GM04504 (cell line): ENCODE measurements at regions not wholly inside any gene's neighbourhood (a gene's known extent, or its start where the extent isn't known, plus 50 kb on each side); places are given as distances from the start of the nearest gene placed in this dataset.

Experiments
- DNase-seq: peaks from one replicate; pipeline ENCODE4 v3.0.0-alpha.2; 2012; ENCODE audit warnings: low read depth

DNA sequence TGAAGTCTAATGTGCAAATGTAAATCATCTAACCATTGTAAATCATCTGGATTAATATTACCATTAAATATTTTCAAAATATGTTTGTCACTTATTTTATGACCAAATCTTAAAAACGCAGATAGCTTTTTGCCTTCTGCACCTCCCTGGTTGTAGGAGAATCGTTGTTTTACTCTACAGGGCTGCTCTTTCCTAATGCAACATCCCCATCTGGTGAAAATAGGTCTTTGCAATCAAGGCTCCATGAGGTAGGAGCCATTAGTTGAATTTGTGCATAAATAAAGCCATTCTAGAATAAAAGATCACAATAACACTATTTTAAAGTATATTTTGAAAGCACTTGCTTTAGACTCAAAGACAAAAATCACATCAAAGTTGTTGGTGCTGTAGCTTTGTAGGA is 535.6 kb upstream of the AGTR1 start:
- no peak for DNase-seq

DNA sequence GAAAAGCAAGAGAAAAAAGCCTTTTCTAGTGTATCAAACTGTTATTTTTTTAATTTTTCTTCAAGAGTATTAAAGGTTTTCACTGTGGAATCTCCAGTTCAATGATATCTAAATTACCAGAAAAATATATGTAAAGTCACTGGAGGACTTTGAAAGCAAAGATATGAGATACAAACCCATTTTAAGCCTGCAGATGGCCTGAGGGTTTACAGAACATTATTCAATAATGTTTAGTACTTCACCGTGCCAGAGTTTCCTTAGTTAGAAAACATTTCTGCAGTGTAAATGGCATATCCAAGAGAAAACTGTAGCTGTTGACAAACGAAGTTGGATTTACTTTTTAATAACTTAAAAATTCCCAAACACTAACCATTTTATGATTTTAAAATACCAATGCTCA is 529.4 kb upstream of the AGTR1 start:
- DNase-seq, result no peak

DNA sequence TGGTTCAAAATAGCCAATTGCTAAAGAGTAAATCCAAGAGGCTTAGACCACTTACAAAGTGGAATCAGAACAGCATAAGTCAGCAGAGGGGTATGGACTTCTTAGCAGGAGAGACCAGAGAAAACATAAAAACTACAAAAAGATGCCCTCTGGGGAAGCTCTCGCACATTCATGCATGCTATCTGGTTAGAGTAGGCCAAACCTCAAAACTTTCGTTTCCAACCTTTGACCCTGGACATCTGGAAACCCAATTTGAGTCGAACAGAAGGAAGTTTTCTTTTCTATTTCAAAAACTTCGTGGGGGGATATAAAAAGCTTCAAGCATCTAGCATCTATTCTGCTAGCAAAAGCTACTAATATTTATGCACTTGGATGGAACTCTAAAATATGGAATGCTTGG is 523.9 kb upstream of the AGTR1 start:
- no peak for DNase-seq

DNA sequence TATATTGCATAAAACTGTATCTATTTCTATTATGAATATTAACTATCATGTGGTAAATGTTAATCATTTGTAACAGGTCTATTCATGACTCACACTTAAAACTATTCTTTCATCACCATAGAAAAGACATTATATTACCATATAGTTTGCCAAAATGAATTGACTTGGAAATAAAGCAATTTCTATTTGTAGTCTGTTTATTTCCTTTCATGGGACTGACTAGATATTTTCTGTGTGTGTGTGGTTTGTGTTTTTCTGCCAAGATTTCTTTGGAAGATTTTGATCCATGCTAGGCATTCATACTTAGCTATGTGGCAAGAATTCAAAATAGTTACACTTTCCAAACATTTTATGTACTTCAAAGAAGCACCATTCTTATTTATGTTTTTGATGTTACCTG is 522.5 kb upstream of the AGTR1 start:
- DNase-seq, result peak; percentile 48

DNA sequence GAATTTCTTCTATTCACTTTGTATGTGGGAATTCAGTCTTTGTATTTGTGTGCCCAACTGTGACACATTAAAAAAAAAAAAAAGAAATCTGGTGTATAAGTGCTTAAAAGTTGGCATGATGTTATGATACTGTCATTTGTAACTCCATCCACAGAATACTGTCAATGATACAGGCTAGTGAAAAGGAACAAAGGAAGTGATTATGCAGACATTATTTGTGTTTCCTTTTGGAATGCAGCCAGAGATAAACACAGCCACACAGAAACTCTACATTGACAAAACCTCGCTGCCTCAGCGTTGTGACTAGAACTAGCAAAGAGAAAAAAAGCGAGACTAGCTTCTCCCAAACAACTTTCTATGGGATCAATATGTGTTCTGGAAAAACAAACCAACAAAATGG is 519.2 kb upstream of the AGTR1 start:
- DNase-seq, result no peak

DNA sequence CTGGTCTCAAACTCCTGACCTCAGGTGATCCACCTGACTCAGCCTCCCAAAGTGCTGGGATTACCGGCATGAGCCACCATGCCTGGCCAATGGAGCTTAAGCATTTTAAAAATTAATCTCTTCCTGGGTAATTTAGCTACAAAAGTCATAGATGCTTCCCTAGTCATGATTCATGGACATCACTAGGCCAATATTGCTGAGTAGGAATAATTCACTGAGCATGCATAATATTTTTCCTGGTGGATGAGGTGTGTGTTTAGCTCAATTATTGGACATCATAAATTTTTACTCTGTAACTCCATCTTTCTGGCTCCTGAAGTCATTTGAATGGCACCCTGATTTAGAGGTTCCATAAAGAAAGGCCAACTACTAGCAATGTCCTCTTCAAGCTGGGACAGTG is 512.9 kb upstream of the AGTR1 start:
- no peak for DNase-seq

DNA sequence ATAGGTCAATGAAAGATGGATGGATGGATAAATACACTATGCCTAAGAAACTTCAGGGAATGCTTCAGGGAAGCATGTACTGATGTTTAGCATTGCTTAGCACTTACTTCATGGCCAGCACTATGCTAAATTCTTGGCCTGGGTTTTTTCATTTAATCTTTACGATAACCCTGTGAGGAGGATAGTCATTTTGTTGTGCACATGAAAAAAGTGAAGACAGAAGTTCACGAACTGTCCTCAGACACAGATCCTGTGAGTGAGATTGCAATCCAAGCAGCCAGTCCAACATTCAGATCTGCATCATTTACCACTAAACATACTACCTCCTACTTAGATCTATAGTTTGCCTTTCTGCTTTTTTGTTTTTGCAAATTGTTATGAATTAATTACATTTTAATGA is 510.8 kb upstream of the AGTR1 start:
- DNase-seq, result no peak

DNA sequence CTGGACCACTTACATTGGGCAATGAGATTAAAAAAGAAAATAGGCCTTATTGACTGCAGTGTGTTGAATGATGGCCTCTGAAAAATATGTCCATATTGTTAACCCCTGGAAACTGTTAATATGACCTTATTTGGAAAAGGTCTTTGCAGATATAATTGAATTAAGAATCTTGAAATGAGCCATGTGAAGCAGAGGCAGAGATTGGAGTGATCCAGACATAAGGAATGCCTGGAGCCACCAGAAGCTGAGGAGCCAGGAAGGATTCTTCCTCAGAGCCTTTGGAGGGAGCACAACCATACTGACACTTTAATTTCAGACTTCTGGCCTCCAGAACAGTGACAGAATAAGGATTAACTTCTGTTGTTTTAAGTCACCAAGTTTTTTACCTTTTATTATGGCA is 510.4 kb upstream of the AGTR1 start:
- no peak for DNase-seq

DNA sequence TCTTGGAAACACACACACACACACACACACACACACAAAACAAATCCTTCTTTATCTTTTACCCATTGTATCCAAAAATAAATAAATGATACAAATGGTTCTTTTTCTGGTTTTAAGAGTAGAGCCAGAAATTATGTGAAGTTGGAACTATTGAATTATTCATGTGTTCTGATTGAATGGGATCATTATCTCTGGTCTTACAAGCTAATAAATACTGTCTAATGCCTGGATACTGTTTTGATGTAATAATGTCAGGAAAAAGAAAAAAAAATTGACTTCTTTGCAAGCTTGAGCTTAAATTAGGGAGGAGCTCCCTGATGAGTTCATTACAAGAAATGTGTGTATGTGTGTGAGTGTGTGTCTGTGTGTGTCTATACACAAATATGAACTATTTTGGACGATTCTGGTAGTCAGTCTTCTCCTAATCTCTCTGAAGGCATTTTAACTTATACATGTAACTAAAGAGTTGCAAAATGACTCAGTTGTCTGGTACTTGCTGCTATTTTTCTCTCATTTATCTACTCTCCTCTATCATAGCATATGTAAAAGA is 507.2 kb upstream of the AGTR1 start:
- no peak for DNase-seq

DNA sequence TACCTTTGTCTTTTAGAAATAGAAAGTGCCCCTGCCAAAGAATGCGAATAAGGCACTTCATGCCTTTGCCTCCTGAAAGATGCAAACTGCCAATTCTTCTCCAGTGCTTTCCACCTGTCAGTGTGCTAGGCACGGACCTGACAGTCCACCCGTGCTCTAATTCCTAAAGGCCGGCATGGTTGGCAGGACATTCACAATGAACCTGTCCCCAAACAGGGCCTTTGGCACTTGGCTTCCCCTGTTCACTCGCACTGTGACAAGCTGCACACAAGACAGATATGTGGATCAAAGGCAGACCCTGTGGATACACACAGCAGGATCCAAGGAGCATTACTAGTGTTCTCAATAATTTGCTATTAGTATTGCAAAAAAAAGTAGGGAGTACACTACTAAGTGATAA is 505.7 kb upstream of the AGTR1 start:
- DNase-seq, result no peak

DNA sequence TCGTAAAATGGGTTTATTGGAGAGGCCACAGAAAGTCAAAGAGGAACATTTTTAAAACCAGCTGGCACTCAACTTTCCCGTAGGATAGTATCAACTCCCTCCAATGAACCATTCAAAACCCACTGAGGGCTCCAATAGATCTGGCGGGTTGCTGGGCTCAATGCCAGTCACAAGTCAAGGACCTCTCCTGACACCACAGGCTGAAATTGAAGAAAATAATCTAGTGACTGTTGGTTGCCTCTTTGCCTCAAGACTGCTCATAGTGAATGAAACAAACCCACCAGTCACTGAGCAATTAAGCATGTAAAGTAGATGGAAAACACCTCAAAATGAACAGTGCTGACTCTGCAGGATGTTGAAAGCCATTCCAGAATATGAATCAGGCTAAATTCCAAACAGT is 500.6 kb upstream of the AGTR1 start:
- DNase-seq, result no peak

DNA sequence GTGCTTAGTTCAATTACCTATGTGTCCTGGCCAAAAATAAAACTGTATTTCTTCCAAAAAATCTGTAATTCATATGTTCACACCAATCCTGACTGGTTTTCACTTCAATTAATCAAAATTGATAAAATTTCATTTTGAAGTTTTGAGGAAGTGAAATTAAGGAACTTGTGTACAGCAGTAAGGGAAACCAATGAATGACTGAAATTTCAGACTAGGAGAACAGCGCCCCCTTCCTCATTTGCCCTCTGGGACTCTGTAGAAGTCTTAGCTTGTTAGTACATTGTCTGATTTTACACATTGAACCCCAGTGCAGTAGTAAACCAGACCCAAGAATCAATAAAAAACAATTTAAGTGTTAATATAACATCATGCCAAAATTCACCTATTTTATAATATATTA is 495.3 kb upstream of the AGTR1 start:
- no peak for DNase-seq

DNA sequence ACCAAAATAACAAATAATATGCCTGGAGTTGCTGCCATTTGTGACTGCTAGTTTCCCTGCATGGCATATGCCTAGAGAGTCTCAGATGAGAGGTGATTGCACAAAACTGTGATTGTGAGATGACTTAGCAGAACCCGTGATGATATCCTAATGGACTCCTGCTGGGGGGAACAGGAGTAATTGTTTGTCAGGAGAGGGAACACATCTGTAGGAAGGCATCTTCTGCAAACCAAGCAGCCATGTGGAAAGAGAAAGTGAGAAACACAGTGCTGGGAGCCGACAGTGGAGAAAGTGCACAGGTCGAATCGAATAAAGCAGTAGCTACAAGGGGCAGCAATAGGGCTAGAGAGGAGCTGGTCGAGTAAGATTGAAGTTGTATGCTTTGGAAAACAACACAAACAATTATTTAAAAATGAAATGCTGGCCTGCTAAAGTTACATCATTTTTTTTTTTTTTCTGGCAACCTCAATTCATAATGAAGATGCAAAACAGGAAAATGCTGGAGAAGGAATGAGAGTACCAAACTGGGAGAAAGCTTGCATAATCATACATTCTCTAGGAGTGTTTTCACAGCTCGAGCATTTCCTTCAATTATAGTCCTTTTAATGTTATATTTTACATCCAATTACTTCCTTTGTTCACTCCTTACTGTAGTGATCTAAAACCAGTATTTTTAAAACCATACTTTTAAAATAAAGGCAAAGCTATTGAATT is 494.2 kb upstream of the AGTR1 start:
- peak; percentile 16 for DNase-seq

DNA sequence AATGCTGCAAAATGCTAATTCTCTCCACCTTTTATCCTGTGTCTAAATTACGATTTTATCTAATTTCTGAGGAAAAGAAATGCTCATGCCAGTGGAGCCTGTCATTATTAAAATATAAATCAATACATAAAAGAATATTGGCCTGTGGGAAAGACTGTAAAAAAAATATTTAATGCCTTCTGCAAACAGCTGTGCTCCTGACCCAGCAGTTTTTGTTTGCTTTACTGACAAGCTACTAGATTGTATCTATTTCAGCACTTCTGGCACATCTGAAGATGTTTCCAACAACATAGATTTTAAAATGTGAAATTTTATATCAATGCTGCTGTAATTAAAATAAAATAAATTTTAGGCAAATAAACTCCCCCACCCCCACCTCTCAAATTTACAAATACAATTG is 493.6 kb upstream of the AGTR1 start:
- no peak for DNase-seq

DNA sequence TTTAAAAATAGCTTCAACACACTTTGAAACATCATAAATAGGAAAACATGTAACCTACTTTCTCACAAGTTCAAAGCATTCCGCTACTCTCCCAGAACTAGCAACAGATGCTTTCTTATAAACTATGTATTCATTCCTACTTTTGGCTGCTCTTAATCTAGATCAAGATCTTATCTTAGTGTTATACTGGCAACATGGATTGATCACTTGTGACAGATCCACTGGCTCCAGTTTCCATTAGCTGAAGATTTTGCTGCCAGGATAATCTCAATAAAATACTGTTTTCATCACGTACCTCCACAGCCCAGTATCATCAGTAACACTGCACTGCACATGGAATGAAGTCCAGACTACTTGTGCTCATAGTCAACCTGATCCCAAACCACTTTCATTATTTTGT is 491.7 kb upstream of the AGTR1 start:
- DNase-seq, result no peak

DNA sequence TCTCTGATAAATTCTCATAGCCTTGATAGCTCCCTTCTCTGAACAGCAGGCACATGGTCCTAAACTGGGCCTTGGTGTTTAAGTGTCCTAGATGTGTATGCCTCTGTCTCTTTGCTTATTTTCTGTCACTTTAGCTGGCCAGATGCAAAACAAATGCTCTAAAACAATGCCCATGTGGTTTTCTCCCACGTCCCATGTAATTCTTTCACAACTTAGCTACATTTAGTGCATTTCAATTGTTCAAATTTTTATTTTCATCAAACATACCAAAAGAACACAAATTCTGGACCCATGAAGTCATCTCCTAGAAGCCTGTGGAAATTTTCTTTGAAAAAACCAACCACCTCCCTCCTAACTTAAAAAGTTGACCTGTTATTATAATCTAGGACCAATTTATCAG is 491.3 kb upstream of the AGTR1 start:
- no peak for DNase-seq

DNA sequence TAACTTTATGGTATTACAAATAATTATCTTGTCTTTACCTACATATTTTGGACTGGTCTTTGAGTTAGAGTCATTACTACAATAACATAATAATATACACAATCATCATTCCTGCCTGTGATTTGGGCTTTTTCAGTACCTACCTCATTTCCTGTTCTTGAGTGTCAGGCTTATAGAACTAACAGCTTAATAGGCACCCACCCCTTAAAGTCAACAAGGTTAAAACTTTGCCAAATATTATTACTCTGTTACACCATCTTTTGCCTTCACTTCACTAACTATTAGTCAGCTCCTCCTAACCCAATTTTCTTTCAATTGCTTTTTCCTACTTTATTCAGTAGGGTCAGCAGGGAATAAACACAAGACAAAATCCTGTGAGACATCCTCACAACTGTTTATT is 488.7 kb upstream of the AGTR1 start:
- DNase-seq, result no peak

DNA sequence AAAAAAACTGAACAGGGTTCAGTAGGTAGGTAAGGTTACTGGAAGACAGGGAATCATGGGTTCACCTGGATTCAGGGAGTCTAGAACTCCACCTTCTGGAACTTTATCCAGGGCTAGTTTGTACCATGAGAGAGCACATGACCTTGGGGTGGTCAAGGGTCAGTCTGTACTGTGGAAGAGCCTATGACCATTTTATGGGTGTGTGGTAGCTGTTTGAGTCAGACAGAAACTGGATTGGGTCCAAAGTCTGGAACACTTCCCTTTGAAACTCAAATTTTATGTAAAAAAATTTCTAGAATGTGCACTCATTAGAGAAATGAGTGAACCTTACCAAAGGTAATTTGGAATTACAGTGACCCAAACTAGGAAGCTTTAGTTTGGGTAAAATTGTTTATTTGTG is 486.0 kb upstream of the AGTR1 start:
- peak; percentile 16 for DNase-seq

DNA sequence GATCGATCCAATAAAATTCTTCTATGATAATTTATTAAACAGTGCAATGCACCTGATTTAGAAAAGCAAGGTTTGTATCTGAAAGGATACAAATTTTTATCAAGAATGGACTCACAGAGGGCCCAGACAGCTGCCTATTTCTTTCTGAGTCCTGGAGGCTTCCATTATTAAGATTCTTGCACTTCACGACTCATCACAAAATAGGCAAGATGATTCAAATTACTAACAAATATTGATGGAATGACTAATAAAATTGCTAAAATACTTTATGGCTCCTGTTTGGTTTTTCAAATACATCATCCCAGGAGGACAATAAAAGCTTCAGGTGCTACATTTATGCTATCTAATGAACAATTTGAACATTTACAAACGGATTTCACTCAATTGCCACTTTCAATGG is 483.0 kb upstream of the AGTR1 start:
- no peak for DNase-seq

DNA sequence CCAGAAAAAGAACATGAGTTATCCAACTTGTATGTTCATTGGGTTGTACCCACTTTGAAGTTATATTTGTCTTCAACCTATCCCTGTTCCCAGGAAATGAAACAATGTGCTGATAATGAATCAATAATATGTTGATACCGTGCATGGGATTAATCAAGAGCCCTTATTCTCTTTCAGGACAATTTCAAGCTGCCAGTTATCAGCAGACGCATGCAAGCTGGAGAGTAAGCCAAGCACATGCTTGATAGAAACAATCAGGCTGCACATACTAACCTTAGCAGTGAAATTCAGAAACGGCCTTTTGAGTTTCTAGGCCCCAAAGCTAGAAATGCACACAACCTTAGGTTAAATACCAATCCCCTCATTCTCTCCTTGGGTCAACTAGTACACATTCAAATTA is 480.4 kb upstream of the AGTR1 start:
- no peak for DNase-seq

DNA sequence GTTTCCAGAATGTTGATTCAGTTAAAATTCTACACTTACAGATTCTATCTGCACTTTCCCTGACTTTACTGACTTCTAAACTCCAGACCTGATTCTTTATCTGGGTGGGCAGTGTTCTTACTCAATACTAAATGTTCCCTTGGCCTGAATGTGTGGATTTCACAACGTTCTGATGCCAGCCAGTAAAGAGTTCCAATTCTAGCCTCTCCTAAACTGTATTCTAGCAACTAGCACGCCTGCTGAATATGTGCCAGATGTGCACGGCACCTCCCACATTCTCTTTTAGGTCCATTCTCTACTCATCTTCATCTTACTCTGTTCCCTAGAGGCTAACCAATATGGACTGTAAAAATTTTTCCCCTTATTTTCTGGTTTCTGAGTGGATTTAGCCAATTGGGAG is 479.5 kb upstream of the AGTR1 start:
- DNase-seq, result no peak

DNA sequence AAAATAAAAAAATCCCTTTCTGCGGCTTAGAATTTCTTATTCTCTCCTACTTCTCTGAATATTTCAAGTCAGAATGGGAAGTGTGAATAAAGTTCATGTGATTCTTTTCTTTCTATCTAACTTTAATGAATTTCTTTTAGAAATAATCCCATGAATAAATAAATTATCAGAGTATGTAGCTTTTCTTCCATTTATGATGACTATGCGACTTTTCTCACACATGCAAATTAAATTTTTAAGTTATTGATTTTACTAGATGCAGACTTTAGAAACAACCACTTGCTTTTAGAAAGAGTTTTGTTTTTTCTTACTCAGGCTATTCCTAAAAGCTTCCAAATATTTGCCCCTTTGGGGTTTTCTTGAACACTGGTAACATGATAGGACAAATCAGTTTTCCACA is 477.7 kb upstream of the AGTR1 start:
- no peak for DNase-seq

DNA sequence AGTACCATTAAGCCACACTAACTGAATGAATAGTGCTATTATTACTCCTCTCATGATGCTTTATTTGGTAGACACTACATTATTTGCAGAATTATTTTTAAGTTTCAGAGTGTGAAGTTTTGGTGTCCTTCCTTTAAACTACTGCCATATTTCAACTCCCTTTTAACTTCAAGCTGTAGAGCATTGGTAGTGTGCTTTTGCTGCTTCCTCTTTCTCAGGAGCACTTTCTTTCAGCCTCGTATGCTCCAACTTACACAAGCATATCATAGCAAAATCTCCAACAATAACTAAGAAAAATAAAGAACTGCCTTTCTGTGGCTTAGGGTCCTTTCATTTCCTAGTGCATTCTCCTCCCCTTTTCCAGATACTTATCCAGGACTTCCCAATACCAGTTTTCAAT is 476.4 kb upstream of the AGTR1 start:
- no peak for DNase-seq

DNA sequence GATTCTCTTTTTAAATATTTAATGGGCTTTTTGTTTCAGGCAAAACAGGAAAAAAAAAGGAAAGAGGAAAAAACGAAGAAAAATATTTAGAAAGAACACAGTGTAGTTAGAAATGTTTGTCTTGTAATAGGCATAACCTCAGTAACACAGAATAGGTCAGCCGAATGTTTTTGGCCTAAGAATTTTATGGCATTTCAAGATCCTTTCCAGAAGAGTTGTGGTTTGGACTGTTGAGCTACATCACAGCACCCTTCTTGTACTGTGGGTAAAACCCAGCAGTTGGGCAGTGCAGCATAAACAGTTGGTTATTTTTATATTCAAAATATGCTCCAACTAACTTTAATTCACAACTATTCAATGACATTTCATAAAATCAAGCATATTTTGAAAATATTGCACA is 474.4 kb upstream of the AGTR1 start:
- peak; percentile 33 for DNase-seq

DNA sequence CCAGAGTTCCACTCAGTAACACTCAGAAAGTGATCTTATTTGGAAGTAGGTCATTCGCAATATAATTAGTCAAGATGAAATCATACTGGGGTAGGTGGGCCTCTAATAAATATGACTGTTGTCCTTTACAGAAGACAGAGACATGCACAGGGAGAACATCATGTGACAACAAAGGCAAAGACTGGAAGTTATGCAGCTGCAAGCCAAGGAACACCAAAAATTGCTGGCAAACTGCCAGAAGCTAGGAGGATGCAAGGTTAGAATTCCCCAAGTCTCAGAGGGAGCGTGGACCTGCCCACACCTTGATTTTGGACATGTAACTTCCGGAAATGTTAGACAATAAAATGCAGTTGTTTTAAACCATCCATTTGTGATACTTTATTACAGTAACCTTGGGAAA is 471.5 kb upstream of the AGTR1 start:
- DNase-seq, result no peak
